ENCODE measurements at regions not wholly inside any gene's neighbourhood (a gene's known extent, or its start where the extent isn't known, plus 50 kb on each side); places are given as distances from the start of the nearest gene placed in this dataset.

- DNase-seq (ENCODE audit: insufficient read length) (no peak), FAIRE-seq (no peak)
- TF ChIP-seq TAF1 (IDR thresholded peaks at IDR 0.05; ENCODE audit: borderline replicate concordance, low read depth, low read length) = no peak
Observed at GRCh38 chr12:40583743-40584142, 108.5 kb upstream of the CNTN1 start.

- DNase-seq (ENCODE audit: insufficient read length) (no peak), FAIRE-seq (no peak)
- no peak for TF ChIP-seq POLR2AphosphoS5 (IDR thresholded peaks at IDR 0.05; ENCODE audit: low read depth, low read length)
- no peak for TF ChIP-seq TAF1 (IDR thresholded peaks at IDR 0.05; ENCODE audit: borderline replicate concordance, low read depth, low read length)
- no peak for TF ChIP-seq POLR2A (IDR thresholded peaks at IDR 0.05; ENCODE audit: low read depth, low read length)
Observed at GRCh38 chr12:40584763-40585162, 107.5 kb upstream of the CNTN1 start.

- no peak for TF ChIP-seq TAF1 (IDR thresholded peaks at IDR 0.05; ENCODE audit: borderline replicate concordance, low read depth, low read length)
- no peak for TF ChIP-seq POLR2AphosphoS5 (IDR thresholded peaks at IDR 0.05; ENCODE audit: low read depth, low read length)
- TF ChIP-seq POLR2A (IDR thresholded peaks at IDR 0.05; ENCODE audit: low read depth, low read length) = no peak
- FAIRE-seq (no peak), DNase-seq (ENCODE audit: insufficient read length) (no peak)
Observed at GRCh38 chr12:40586823-40587222, 105.4 kb upstream of the CNTN1 start.

GRCh38 chr12:40587421-40587820 lies 104.8 kb upstream of the CNTN1 start:
- no peak for DNase-seq (ENCODE audit: insufficient read length)
- no peak for FAIRE-seq
- TF ChIP-seq POLR2A (IDR thresholded peaks at IDR 0.05; ENCODE audit: low read depth, low read length) = no peak
- no peak for TF ChIP-seq POLR2AphosphoS5 (IDR thresholded peaks at IDR 0.05; ENCODE audit: low read depth, low read length)
- TF ChIP-seq TAF1 (IDR thresholded peaks at IDR 0.05; ENCODE audit: borderline replicate concordance, low read depth, low read length) = no peak

- FAIRE-seq (no peak), DNase-seq (ENCODE audit: insufficient read length) (no peak)
- TF ChIP-seq POLR2AphosphoS5 (IDR thresholded peaks at IDR 0.05; ENCODE audit: low read depth, low read length) = no peak
- TF ChIP-seq POLR2A (IDR thresholded peaks at IDR 0.05; ENCODE audit: low read depth, low read length) = no peak
- no peak for TF ChIP-seq TAF1 (IDR thresholded peaks at IDR 0.05; ENCODE audit: borderline replicate concordance, low read depth, low read length)
Observed at GRCh38 chr12:40587970-40588369, 104.3 kb upstream of the CNTN1 start.

GRCh38 chr12:40597133-40597532 lies 95.1 kb upstream of the CNTN1 start:
- TF ChIP-seq TAF1 (IDR thresholded peaks at IDR 0.05; ENCODE audit: borderline replicate concordance, low read depth, low read length) (no peak), POLR2A (IDR thresholded peaks at IDR 0.05; ENCODE audit: low read depth, low read length) (no peak), POLR2AphosphoS5 (IDR thresholded peaks at IDR 0.05; ENCODE audit: low read depth, low read length) (no peak)
- DNase-seq (ENCODE audit: insufficient read length) (no peak), FAIRE-seq (no peak)

- no peak for DNase-seq (ENCODE audit: insufficient read length)
- no peak for FAIRE-seq
- TF ChIP-seq POLR2A (IDR thresholded peaks at IDR 0.05; ENCODE audit: low read depth, low read length) (no peak), POLR2AphosphoS5 (IDR thresholded peaks at IDR 0.05; ENCODE audit: low read depth, low read length) (no peak), TAF1 (IDR thresholded peaks at IDR 0.05; ENCODE audit: borderline replicate concordance, low read depth, low read length) (no peak)
Observed at GRCh38 chr12:40598073-40598472, 94.2 kb upstream of the CNTN1 start.

GRCh38 chr12:40602562-40602961 lies 89.7 kb upstream of the CNTN1 start:
- no peak for DNase-seq (ENCODE audit: insufficient read length)
- no peak for TF ChIP-seq TAF1 (IDR thresholded peaks at IDR 0.05; ENCODE audit: borderline replicate concordance, low read depth, low read length)
- TF ChIP-seq POLR2AphosphoS5 (IDR thresholded peaks at IDR 0.05; ENCODE audit: low read depth, low read length) = no peak
- TF ChIP-seq POLR2A (IDR thresholded peaks at IDR 0.05; ENCODE audit: low read depth, low read length) = no peak
- no peak for FAIRE-seq

- no peak for TF ChIP-seq POLR2A (IDR thresholded peaks at IDR 0.05; ENCODE audit: low read depth, low read length)
- no peak for FAIRE-seq
- no peak for DNase-seq (ENCODE audit: insufficient read length)
Observed at GRCh38 chr12:40614923-40615322, 77.3 kb upstream of the CNTN1 start.

GRCh38 chr12:40615590-40615989 lies 76.6 kb upstream of the CNTN1 start:
- FAIRE-seq (no peak), DNase-seq (ENCODE audit: insufficient read length) (no peak)
- TF ChIP-seq POLR2AphosphoS5 (IDR thresholded peaks at IDR 0.05; ENCODE audit: low read depth, low read length) (no peak), TAF1 (IDR thresholded peaks at IDR 0.05; ENCODE audit: borderline replicate concordance, low read depth, low read length) (no peak), POLR2A (IDR thresholded peaks at IDR 0.05; ENCODE audit: low read depth, low read length) (no peak)

GRCh38 chr12:40616383-40616915 lies 75.8 kb upstream of the CNTN1 start:
- FAIRE-seq = no peak
- no peak for DNase-seq (ENCODE audit: insufficient read length)
- TF ChIP-seq TAF1 (IDR thresholded peaks at IDR 0.05; ENCODE audit: borderline replicate concordance, low read depth, low read length) = no peak
- no peak for TF ChIP-seq POLR2AphosphoS5 (IDR thresholded peaks at IDR 0.05; ENCODE audit: low read depth, low read length)
- no peak for TF ChIP-seq POLR2A (IDR thresholded peaks at IDR 0.05; ENCODE audit: low read depth, low read length)

GRCh38 chr12:40618636-40619035 lies 73.6 kb upstream of the CNTN1 start:
- no peak for DNase-seq (ENCODE audit: insufficient read length)
- FAIRE-seq = no peak
- TF ChIP-seq POLR2A (IDR thresholded peaks at IDR 0.05; ENCODE audit: low read depth, low read length) = no peak
- TF ChIP-seq TAF1 (IDR thresholded peaks at IDR 0.05; ENCODE audit: borderline replicate concordance, low read depth, low read length) = no peak
- no peak for TF ChIP-seq POLR2AphosphoS5 (IDR thresholded peaks at IDR 0.05; ENCODE audit: low read depth, low read length)

- TF ChIP-seq POLR2A (IDR thresholded peaks at IDR 0.05; ENCODE audit: low read depth, low read length) = no peak
- TF ChIP-seq TAF1 (IDR thresholded peaks at IDR 0.05; ENCODE audit: borderline replicate concordance, low read depth, low read length) = no peak
- TF ChIP-seq POLR2AphosphoS5 (IDR thresholded peaks at IDR 0.05; ENCODE audit: low read depth, low read length) = no peak
- FAIRE-seq = no peak
- no peak for DNase-seq (ENCODE audit: insufficient read length)
Observed at GRCh38 chr12:40620564-40621019, 71.6 kb upstream of the CNTN1 start.
